ENCODE measurements at regions not wholly inside any gene's neighbourhood (a gene's known extent, or its start where the extent isn't known, plus 50 kb on each side); places are given as distances from the start of the nearest gene placed in this dataset.

- H4K20me1 ChIP-seq (ENCODE audit: insufficient read depth, low read length) = no peaks in the 10 kb centered on the region
- no peak for DNase-seq (ENCODE audit: low spot score)
- no TSS peak for BruUV-seq (replicated peaks)
- no peaks in the 10 kb centered on the region for H3K79me2 ChIP-seq (ENCODE audit: insufficient read depth, low read depth, low read length)
- no peak overlapping the region for H2AFZ ChIP-seq (ENCODE audit: low read length)
- H3K27ac ChIP-seq (ENCODE audit: low read depth, low read length, poor library complexity, severe bottlenecking) = no peak overlapping the region
- CTCF ChIA-PET (ENCODE audit: unreplicated experiment) = no interaction called here
- intact Hi-C loops (cut with micrococcal nuclease; ENCODE audit: unreplicated experiment) = no loop called here
- TF ChIP-seq, protein P1, sequence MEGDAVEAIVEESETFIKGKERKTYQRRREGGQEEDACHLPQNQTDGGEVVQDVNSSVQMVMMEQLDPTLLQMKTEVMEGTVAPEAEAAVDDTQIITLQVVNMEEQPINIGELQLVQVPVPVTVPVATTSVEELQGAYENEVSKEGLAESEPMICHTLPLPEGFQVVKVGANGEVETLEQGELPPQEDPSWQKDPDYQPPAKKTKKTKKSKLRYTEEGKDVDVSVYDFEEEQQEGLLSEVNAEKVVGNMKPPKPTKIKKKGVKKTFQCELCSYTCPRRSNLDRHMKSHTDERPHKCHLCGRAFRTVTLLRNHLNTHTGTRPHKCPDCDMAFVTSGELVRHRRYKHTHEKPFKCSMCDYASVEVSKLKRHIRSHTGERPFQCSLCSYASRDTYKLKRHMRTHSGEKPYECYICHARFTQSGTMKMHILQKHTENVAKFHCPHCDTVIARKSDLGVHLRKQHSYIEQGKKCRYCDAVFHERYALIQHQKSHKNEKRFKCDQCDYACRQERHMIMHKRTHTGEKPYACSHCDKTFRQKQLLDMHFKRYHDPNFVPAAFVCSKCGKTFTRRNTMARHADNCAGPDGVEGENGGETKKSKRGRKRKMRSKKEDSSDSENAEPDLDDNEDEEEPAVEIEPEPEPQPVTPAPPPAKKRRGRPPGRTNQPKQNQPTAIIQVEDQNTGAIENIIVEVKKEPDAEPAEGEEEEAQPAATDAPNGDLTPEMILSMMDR (conservative IDR thresholded peaks at IDR 0.05; ENCODE audit: low read length) = no peak
- TF ChIP-seq EZH2phosphoT487 (IDR thresholded peaks at IDR 0.05; ENCODE audit: borderline replicate concordance, low read depth, low read length) = no peak
- H3K9me2 ChIP-seq (ENCODE audit: insufficient read depth, low read length) = no peaks in the 10 kb centered on the region
- no peaks in the 10 kb centered on the region for H3K36me3 ChIP-seq (ENCODE audit: insufficient read depth, low read length)
- no peaks in the 10 kb centered on the region for H3K4me1 ChIP-seq (ENCODE audit: insufficient read depth, low read length, poor library complexity, severe bottlenecking)
- H3K4me2 ChIP-seq (ENCODE audit: low read length) = no peak overlapping the region
- no peak overlapping the region for H3K4me3 ChIP-seq (ENCODE audit: low read depth, low read length, poor library complexity, severe bottlenecking)
- POLR2A ChIA-PET = no interaction called here
- H3K9me3 ChIP-seq (ENCODE audit: low read length) = no peaks in the 10 kb centered on the region
Measured at GRCh38 chr10:57979956-57980355, 287.7 kb downstream of the IPMK start.

GRCh38 chr10:57979491-57979890 lies 288.2 kb downstream of the IPMK start:
- intact Hi-C loops (cut with micrococcal nuclease; ENCODE audit: unreplicated experiment) = no loop called here
- no TSS peak for BruUV-seq (replicated peaks)
- Histone ChIP-seq H3K9me3 (ENCODE audit: low read length) (no peaks in the 10 kb centered on the region), H2AFZ (ENCODE audit: low read length) (no peak overlapping the region), H3K9me2 (ENCODE audit: insufficient read depth, low read length) (no peaks in the 10 kb centered on the region), H3K27ac (ENCODE audit: low read depth, low read length, poor library complexity, severe bottlenecking) (no peak overlapping the region), H4K20me1 (ENCODE audit: insufficient read depth, low read length) (no peaks in the 10 kb centered on the region), H3K36me3 (ENCODE audit: insufficient read depth, low read length) (no peaks in the 10 kb centered on the region), H3K4me2 (ENCODE audit: low read length) (no peak overlapping the region), H3K79me2 (ENCODE audit: insufficient read depth, low read depth, low read length) (no peaks in the 10 kb centered on the region), H3K4me1 (ENCODE audit: insufficient read depth, low read length, poor library complexity, severe bottlenecking) (no peaks in the 10 kb centered on the region), H3K4me3 (ENCODE audit: low read depth, low read length, poor library complexity, severe bottlenecking) (no peak overlapping the region)
- TF ChIP-seq, protein P1 (conservative IDR thresholded peaks at IDR 0.05; ENCODE audit: low read length) = no peak
- CTCF ChIA-PET (ENCODE audit: unreplicated experiment) = no interaction called here
- POLR2A ChIA-PET = no interaction called here
- no peak for DNase-seq (ENCODE audit: low spot score)

GRCh38 chr10:57977262-57977661 lies 290.4 kb downstream of the IPMK start:
- TF ChIP-seq, protein P1 (conservative IDR thresholded peaks at IDR 0.05; ENCODE audit: low read length) = no peak
- no peak for TF ChIP-seq EZH2phosphoT487 (IDR thresholded peaks at IDR 0.05; ENCODE audit: borderline replicate concordance, low read depth, low read length)
- no peak for DNase-seq (ENCODE audit: low spot score)
- POLR2A ChIA-PET = no interaction called here
- BruUV-seq (replicated peaks) = no TSS peak
- no peak overlapping the region for H3K4me2 ChIP-seq (ENCODE audit: low read length)
- H3K79me2 ChIP-seq (ENCODE audit: insufficient read depth, low read depth, low read length) = no peaks in the 10 kb centered on the region
- H2AFZ ChIP-seq (ENCODE audit: low read length) = no peak overlapping the region
- no peaks in the 10 kb centered on the region for H3K9me2 ChIP-seq (ENCODE audit: insufficient read depth, low read length)
- CTCF ChIA-PET (ENCODE audit: unreplicated experiment) = no interaction called here
- intact Hi-C loops (cut with micrococcal nuclease; ENCODE audit: unreplicated experiment) = no loop called here
- H3K4me1 ChIP-seq (ENCODE audit: insufficient read depth, low read length, poor library complexity, severe bottlenecking) = no peaks in the 10 kb centered on the region
- no peaks in the 10 kb centered on the region for H3K36me3 ChIP-seq (ENCODE audit: insufficient read depth, low read length)
- H3K27ac ChIP-seq (ENCODE audit: low read depth, low read length, poor library complexity, severe bottlenecking) = no peak overlapping the region
- H3K4me3 ChIP-seq (ENCODE audit: low read depth, low read length, poor library complexity, severe bottlenecking) = no peak overlapping the region
- H4K20me1 ChIP-seq (ENCODE audit: insufficient read depth, low read length) = no peaks in the 10 kb centered on the region
- no peaks in the 10 kb centered on the region for H3K9me3 ChIP-seq (ENCODE audit: low read length)
